Neural cell (in vitro differentiated cells): ENCODE measurements at regions not wholly inside any gene's neighbourhood (a gene's known extent, or its start where the extent isn't known, plus 50 kb on each side); places are given as distances from the start of the nearest gene placed in this dataset.

ENCODE experiments used
- H2AFZ ChIP-seq: fragments of 200-600, 300-800 bp; sonication (generic), shearing (Covaris generic); 2 replicates; pipeline ENCODE4 v1.6.0; 2014; ENCODE audit warnings: low read depth, mild to moderate bottlenecking, antibody characterized with exemption, low read length, moderate library complexity
- H3F3A ChIP-seq: fragments of 200-600 bp; shearing (Covaris generic); 2 replicates; pipeline ENCODE4 v1.6.1; 2016; ENCODE audit warnings: mild to moderate bottlenecking, moderate library complexity, mixed read lengths, antibody characterized with exemption, low read length; ENCODE audit not compliant: insufficient read depth, poor library complexity, severe bottlenecking
- H3K27ac ChIP-seq: fragments of 200-600, 300-800 bp; sonication (generic), shearing (Covaris generic); 2 replicates; pipeline ENCODE4 v1.5.1; 2014; ENCODE audit warnings: mild to moderate bottlenecking, low read length, moderate library complexity
- H3K27me3 ChIP-seq: fragments of 300-800, 200-600 bp; sonication (generic), shearing (Covaris generic); 2 replicates; pipeline ENCODE4 v1.6.0; 2014; ENCODE audit warnings: mild to moderate bottlenecking, low read depth, low read length, moderate library complexity; ENCODE audit not compliant: insufficient read depth
- H3K36me3 ChIP-seq: fragments of 300-800, 200-600 bp; sonication (generic), shearing (Covaris generic); 2 replicates; pipeline ENCODE4 v1.5.1; 2014; ENCODE audit warnings: mild to moderate bottlenecking, antibody characterized with exemption, low read length, moderate library complexity; ENCODE audit not compliant: insufficient read depth
- H3K4me2 ChIP-seq: fragments of 300-800, 200-600 bp; sonication (generic), shearing (Covaris generic); 2 replicates; pipeline ENCODE4 v1.6.0; 2014; ENCODE audit warnings: mild to moderate bottlenecking, low read length
- H3K4me3 ChIP-seq: fragments of 300-800, 200-600 bp; sonication (generic), shearing (Covaris generic); 2 replicates; pipeline ENCODE4 v1.5.1; 2014; ENCODE audit warnings: mild to moderate bottlenecking, low read length, moderate library complexity
- H3K79me2 ChIP-seq: fragments of 200-600 bp; shearing (Covaris generic); replicated peaks from 2 replicates; pipeline ENCODE4 v1.6.0; 2014; ENCODE audit warnings: mild to moderate bottlenecking, low read length, moderate library complexity; ENCODE audit not compliant: insufficient read depth
- H3K9ac ChIP-seq: fragments of 300-800, 200-600 bp; sonication (generic), shearing (Covaris generic); 2 replicates; pipeline ENCODE4 v1.6.1; 2016; ENCODE audit warnings: mild to moderate bottlenecking, low read length, mixed read lengths
- H3K9me2 ChIP-seq: fragments of 200-600 bp; shearing (Covaris generic); 2 replicates; pipeline ENCODE4 v1.6.1; 2016; ENCODE audit warnings: mild to moderate bottlenecking, low read length, mixed read lengths; ENCODE audit not compliant: insufficient read depth
- H3K9me3 ChIP-seq: fragments of 200-600, 300-800 bp; sonication (generic), shearing (Covaris generic); 2 replicates; pipeline ENCODE4 v1.6.1; 2016; ENCODE audit warnings: mild to moderate bottlenecking, mixed run types, low read length, moderate library complexity, mixed read lengths
- H4K20me1 ChIP-seq: fragments of 200-600 bp; shearing (Covaris generic); 2 replicates; pipeline ENCODE4 v1.6.1; 2016; ENCODE audit warnings: mild to moderate bottlenecking, mixed run types; ENCODE audit not compliant: insufficient read depth
- EP300 ChIP-seq: fragments of 450-650 bp; conservative IDR thresholded peaks from 2 replicates; pipeline ENCODE4 v1.6.1; 2014; ENCODE audit warnings: antibody characterized with exemption, mild to moderate bottlenecking, moderate library complexity; ENCODE audit not compliant: poor library complexity, severe bottlenecking
- EZH2 ChIP-seq: fragments of 200-600, 300-800 bp; shearing (Covaris generic), sonication (generic); IDR thresholded peaks from 2 replicates; pipeline ENCODE4 v1.6.1; 2014; ENCODE audit warnings: antibody characterized with exemption, low read length, borderline replicate concordance, mild to moderate bottlenecking; ENCODE audit not compliant: insufficient read depth, poor library complexity, severe bottlenecking
- MXI1 ChIP-seq: fragments of 450-650 bp; conservative IDR thresholded peaks from 2 replicates; pipeline ENCODE4 v1.6.1; 2014; ENCODE audit warnings: antibody characterized with exemption, mild to moderate bottlenecking; ENCODE audit not compliant: poor library complexity, severe bottlenecking
- POLR2AphosphoS5 ChIP-seq: IDR thresholded peaks from 2 replicates; pipeline ENCODE4 v1.6.1; 2012
- RAD21 ChIP-seq: fragments of 450-650 bp; conservative IDR thresholded peaks from 2 replicates; pipeline ENCODE4 v1.6.1; 2014; ENCODE audit warnings: antibody characterized with exemption, mild to moderate bottlenecking, moderate library complexity
- REST ChIP-seq: IDR thresholded peaks from 2 replicates; pipeline ENCODE4 v1.6.1; 2012; ENCODE audit warnings: borderline replicate concordance
- SMC3 ChIP-seq: fragments of 450-650 bp; conservative IDR thresholded peaks from 2 replicates; pipeline ENCODE4 v1.6.1; 2014; ENCODE audit warnings: antibody characterized with exemption, mild to moderate bottlenecking, moderate library complexity; ENCODE audit not compliant: poor library complexity
- TAF1 ChIP-seq: IDR thresholded peaks from 2 replicates; pipeline ENCODE4 v1.6.1; 2012; ENCODE audit warnings: low read depth
- TF ChIP-seq, protein P1 (sequence below): fragments of 450-650 bp; IDR thresholded peaks from 2 replicates; pipeline ENCODE4 v1.5.1; 2014; ENCODE audit warnings: antibody characterized with exemption, mild to moderate bottlenecking, moderate library complexity; ENCODE audit not compliant: poor library complexity, severe bottlenecking

DNA sequence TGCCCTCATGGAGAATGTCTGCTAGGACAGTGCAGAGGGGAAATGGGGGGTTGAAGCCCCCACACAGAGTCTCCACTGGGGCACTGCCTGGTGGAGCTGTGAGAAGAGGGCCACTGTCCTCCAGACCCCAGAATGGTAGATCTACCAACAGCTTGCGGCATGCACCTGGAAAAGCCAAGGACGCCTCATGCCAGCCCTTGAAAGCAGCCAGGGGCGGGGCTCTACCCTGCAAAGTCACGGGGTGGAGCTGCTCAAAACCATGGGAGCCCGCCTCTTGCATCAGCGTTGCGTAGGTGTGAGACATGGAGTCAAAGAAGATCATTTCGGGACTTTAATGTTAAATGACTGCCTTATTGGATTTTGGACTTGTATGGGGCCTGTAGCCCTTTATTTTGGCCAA, 157.6 kb downstream of the DSEL start:
- no peaks in the 10 kb centered on the region for H3K36me3 ChIP-seq
- no peaks in the 10 kb centered on the region for H3K79me2 ChIP-seq
- H3K4me3 ChIP-seq, result no peak overlapping the region
- H3K4me2 ChIP-seq, result no peak overlapping the region
- no peak overlapping the region for H2AFZ ChIP-seq
- no peaks in the 10 kb centered on the region for H3F3A ChIP-seq
- no peaks in the 10 kb centered on the region for H3K27me3 ChIP-seq
- H3K27ac ChIP-seq, result no peak overlapping the region
- TF ChIP-seq MXI1 (no peak), SMC3 (no peak), RAD21 (no peak), TAF1 (no peak), REST (no peak), EZH2 (no peak), POLR2AphosphoS5 (no peak), EP300 (no peak)
- TF ChIP-seq, protein P1, sequence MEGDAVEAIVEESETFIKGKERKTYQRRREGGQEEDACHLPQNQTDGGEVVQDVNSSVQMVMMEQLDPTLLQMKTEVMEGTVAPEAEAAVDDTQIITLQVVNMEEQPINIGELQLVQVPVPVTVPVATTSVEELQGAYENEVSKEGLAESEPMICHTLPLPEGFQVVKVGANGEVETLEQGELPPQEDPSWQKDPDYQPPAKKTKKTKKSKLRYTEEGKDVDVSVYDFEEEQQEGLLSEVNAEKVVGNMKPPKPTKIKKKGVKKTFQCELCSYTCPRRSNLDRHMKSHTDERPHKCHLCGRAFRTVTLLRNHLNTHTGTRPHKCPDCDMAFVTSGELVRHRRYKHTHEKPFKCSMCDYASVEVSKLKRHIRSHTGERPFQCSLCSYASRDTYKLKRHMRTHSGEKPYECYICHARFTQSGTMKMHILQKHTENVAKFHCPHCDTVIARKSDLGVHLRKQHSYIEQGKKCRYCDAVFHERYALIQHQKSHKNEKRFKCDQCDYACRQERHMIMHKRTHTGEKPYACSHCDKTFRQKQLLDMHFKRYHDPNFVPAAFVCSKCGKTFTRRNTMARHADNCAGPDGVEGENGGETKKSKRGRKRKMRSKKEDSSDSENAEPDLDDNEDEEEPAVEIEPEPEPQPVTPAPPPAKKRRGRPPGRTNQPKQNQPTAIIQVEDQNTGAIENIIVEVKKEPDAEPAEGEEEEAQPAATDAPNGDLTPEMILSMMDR, result no peak
- no peaks in the 10 kb centered on the region for H4K20me1 ChIP-seq
- no peaks in the 10 kb centered on the region for H3K9me2 ChIP-seq
- H3K9ac ChIP-seq, result no peak overlapping the region
- no peaks in the 10 kb centered on the region for H3K9me3 ChIP-seq

- H3K4me2 ChIP-seq, result no peak overlapping the region
- no peaks in the 10 kb centered on the region for H3K79me2 ChIP-seq
- H3K27ac ChIP-seq, result no peak overlapping the region
- no peaks in the 10 kb centered on the region for H3F3A ChIP-seq
- H4K20me1 ChIP-seq, result no peaks in the 10 kb centered on the region
- no peak overlapping the region for H3K4me3 ChIP-seq
- H3K27me3 ChIP-seq, result no peaks in the 10 kb centered on the region
- no peaks in the 10 kb centered on the region for H3K36me3 ChIP-seq
- no peaks in the 10 kb centered on the region for H3K9me2 ChIP-seq
- no peaks in the 10 kb centered on the region for H3K9me3 ChIP-seq
- no peak overlapping the region for H2AFZ ChIP-seq
- no peak overlapping the region for H3K9ac ChIP-seq
- TF ChIP-seq RAD21 (no peak), REST (no peak), EP300 (no peak), SMC3 (no peak), POLR2AphosphoS5 (no peak), MXI1 (no peak), TAF1 (no peak), EZH2 (no peak)
- TF ChIP-seq, protein P1, result no peak
These were observed 161.8 kb downstream of the DSEL start for GRCh38 chr18:67354692-67355091.
